ENCODE measurements at regions not wholly inside any gene's neighbourhood (a gene's known extent, or its start where the extent isn't known, plus 50 kb on each side); places are given as distances from the start of the nearest gene placed in this dataset.

- no peak for TF ChIP-seq TAF1 (IDR thresholded peaks at IDR 0.05; ENCODE audit: low read depth)
- no peak for TF ChIP-seq TEAD4 (IDR thresholded peaks at IDR 0.05)
- no peak for TF ChIP-seq TCF12 (IDR thresholded peaks at IDR 0.05; ENCODE audit: low read depth)
- TF ChIP-seq MAX (IDR thresholded peaks at IDR 0.05), result no peak
- TF ChIP-seq, protein P1, sequence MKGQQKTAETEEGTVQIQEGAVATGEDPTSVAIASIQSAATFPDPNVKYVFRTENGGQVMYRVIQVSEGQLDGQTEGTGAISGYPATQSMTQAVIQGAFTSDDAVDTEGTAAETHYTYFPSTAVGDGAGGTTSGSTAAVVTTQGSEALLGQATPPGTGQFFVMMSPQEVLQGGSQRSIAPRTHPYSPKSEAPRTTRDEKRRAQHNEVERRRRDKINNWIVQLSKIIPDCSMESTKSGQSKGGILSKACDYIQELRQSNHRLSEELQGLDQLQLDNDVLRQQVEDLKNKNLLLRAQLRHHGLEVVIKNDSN (IDR thresholded peaks at IDR 0.05), result no peak
These were observed 94.6 kb downstream of the GMNC start for GRCh38 chr3:190767851-190768250.

DNA sequence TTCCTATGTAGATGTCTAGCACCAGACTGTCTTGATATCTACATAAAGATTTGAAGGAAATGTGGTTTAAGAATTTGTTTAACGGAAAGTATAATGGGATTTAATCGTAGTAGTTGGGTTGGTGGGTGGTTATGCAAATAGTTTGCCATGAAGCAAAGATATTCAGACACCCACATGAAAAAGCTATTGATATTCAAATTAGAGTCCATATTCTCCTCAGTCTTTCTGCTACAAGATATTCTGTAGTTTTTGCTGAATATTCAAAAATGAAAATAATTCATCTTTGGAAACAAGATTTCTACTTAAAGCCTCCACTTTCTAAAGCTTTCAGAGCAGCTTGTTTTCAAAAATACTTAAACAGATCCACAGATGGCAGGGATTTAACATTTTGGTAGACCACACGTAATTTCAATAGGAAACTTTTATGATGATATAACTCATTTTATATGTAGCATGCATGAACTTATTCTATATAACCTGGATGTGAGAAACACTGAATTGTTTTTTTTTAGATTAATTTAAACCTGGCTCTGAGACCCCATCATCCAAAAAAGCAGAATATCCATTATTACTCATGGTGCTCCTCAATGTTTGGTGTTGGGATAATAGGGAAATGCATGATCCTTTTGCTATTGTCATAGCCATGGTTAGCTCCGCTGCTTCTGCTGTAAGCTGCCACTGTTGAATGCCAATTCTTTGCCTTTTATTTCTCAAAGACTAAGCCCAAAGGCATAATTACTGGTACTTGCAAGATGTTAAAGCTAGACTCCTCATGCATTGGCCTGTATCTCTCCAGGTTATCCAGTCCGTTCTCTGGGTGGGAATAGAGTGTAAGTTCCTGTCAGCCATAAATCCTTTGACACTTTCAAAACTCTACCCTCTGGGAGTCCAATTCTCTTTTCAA, 98.0 kb downstream of the GMNC start:
- no peak for TF ChIP-seq YY1 (IDR thresholded peaks at IDR 0.05; ENCODE audit: low read depth)

DNA sequence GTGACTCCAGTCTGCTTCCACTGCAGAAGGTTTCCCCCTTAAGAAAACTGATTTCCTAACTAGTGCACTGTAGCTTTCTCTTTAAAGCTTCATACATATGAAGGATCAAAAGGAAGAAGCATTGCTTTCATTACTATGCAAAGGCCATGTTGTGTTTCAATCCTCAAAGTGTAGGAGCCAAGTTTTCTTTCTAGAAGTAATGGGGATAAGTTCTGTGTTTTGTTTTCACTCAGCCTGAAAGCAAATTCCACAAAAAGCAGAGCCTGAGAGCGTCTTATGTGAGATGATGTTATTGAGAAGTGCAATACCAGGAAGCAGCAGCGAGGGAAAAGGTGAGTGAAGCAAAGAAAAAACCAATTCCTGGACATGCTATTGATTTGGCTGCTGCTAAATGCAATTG, 99.7 kb downstream of the GMNC start:
- TF ChIP-seq MAX (IDR thresholded peaks at IDR 0.05), result no peak
- no peak for TF ChIP-seq RAD21 (IDR thresholded peaks at IDR 0.05; ENCODE audit: low read depth)
- TF ChIP-seq EGR1 (IDR thresholded peaks at IDR 0.05), result no peak
- TF ChIP-seq, protein P1 (IDR thresholded peaks at IDR 0.05), result no peak
- TF ChIP-seq ZBTB7A (IDR thresholded peaks at IDR 0.05; ENCODE audit: low read depth), result no peak

DNA sequence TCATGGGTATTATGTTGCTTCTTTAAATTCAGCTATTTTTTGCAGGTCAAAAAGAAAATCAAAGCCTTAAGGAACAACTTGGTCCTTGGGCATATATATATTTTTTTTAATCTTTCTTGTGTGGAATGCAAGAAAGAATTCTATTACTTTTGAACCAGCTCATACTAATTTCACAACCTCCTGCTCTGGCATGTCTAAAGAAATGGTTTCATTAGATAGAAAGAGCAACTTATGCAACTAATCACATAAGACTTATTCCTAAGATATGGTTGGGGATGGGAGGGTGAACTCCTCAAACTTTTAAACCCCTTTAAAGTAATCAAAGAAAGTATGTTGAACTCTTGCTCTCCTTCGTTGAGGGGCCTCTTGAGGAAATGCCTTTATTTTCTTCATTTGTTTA, 114.9 kb downstream of the GMNC start:
- no peak for TF ChIP-seq EGR1 (IDR thresholded peaks at IDR 0.05)
- no peak for TF ChIP-seq NFIC (IDR thresholded peaks at IDR 0.05)
- TF ChIP-seq ZBTB7A (IDR thresholded peaks at IDR 0.05; ENCODE audit: low read depth), result no peak
- TF ChIP-seq MAX (IDR thresholded peaks at IDR 0.05), result no peak
- TF ChIP-seq, protein P2, sequence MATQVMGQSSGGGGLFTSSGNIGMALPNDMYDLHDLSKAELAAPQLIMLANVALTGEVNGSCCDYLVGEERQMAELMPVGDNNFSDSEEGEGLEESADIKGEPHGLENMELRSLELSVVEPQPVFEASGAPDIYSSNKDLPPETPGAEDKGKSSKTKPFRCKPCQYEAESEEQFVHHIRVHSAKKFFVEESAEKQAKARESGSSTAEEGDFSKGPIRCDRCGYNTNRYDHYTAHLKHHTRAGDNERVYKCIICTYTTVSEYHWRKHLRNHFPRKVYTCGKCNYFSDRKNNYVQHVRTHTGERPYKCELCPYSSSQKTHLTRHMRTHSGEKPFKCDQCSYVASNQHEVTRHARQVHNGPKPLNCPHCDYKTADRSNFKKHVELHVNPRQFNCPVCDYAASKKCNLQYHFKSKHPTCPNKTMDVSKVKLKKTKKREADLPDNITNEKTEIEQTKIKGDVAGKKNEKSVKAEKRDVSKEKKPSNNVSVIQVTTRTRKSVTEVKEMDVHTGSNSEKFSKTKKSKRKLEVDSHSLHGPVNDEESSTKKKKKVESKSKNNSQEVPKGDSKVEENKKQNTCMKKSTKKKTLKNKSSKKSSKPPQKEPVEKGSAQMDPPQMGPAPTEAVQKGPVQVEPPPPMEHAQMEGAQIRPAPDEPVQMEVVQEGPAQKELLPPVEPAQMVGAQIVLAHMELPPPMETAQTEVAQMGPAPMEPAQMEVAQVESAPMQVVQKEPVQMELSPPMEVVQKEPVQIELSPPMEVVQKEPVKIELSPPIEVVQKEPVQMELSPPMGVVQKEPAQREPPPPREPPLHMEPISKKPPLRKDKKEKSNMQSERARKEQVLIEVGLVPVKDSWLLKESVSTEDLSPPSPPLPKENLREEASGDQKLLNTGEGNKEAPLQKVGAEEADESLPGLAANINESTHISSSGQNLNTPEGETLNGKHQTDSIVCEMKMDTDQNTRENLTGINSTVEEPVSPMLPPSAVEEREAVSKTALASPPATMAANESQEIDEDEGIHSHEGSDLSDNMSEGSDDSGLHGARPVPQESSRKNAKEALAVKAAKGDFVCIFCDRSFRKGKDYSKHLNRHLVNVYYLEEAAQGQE (IDR thresholded peaks at IDR 0.05; ENCODE audit: low read depth), result no peak
- no peak for TF ChIP-seq TCF12 (IDR thresholded peaks at IDR 0.05; ENCODE audit: low read depth)
- no peak for TF ChIP-seq FOXM1 (IDR thresholded peaks at IDR 0.05; ENCODE audit: borderline replicate concordance, low read depth)
- TF ChIP-seq CEBPB (IDR thresholded peaks at IDR 0.05), result no peak
- TF ChIP-seq, protein P1 (IDR thresholded peaks at IDR 0.05), result no peak
- no peak for TF ChIP-seq TAF1 (IDR thresholded peaks at IDR 0.05; ENCODE audit: low read depth)
- no peak for TF ChIP-seq CREB1 (IDR thresholded peaks at IDR 0.05; ENCODE audit: low read depth)
- no peak for TF ChIP-seq RAD21 (IDR thresholded peaks at IDR 0.05; ENCODE audit: low read depth)
- TF ChIP-seq YY1 (IDR thresholded peaks at IDR 0.05; ENCODE audit: low read depth), result no peak
- no peak for TF ChIP-seq EP300 (IDR thresholded peaks at IDR 0.05; ENCODE audit: borderline replicate concordance)
- TF ChIP-seq TEAD4 (IDR thresholded peaks at IDR 0.05), result no peak

DNA sequence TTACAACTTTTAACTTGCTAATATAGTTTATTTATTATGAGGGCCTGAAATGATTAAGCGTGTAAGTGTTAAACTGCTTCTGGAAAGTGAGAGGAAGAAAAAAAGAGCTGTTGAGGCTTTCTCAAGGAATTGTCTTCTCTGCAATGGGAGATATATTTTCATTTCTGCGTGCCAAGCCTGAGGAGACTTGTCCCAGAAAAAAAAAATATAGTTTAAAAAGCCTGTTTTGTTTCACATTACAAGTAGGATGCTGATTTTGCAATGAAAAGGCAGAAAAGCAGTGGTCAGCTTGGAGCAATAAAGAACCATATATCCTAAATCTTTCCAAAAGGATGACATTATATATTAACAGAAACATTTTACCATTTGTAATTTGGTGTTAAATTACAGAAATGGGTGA, 115.5 kb downstream of the GMNC start:
- TF ChIP-seq RAD21 (IDR thresholded peaks at IDR 0.05; ENCODE audit: low read depth), result no peak
- no peak for TF ChIP-seq TCF12 (IDR thresholded peaks at IDR 0.05; ENCODE audit: low read depth)
- TF ChIP-seq TAF1 (IDR thresholded peaks at IDR 0.05; ENCODE audit: low read depth), result no peak
- no peak for TF ChIP-seq FOXM1 (IDR thresholded peaks at IDR 0.05; ENCODE audit: borderline replicate concordance, low read depth)
- TF ChIP-seq, protein P2 (IDR thresholded peaks at IDR 0.05; ENCODE audit: low read depth), result no peak
- no peak for TF ChIP-seq NFIC (IDR thresholded peaks at IDR 0.05)
- no peak for TF ChIP-seq TEAD4 (IDR thresholded peaks at IDR 0.05)
- TF ChIP-seq EGR1 (IDR thresholded peaks at IDR 0.05), result no peak

GRCh38 chr3:190746531-190746930, 116.0 kb downstream of the GMNC start:
- TF ChIP-seq TAF1 (IDR thresholded peaks at IDR 0.05; ENCODE audit: low read depth) (no peak), ZBTB7A (IDR thresholded peaks at IDR 0.05; ENCODE audit: low read depth) (no peak), EP300 (IDR thresholded peaks at IDR 0.05; ENCODE audit: borderline replicate concordance) (no peak), RAD21 (IDR thresholded peaks at IDR 0.05; ENCODE audit: low read depth) (no peak), CREB1 (IDR thresholded peaks at IDR 0.05; ENCODE audit: low read depth) (no peak), EGR1 (IDR thresholded peaks at IDR 0.05) (no peak), FOXM1 (IDR thresholded peaks at IDR 0.05; ENCODE audit: borderline replicate concordance, low read depth) (no peak), NFIC (IDR thresholded peaks at IDR 0.05) (no peak), TCF12 (IDR thresholded peaks at IDR 0.05; ENCODE audit: low read depth) (no peak), CEBPB (IDR thresholded peaks at IDR 0.05) (no peak), YY1 (IDR thresholded peaks at IDR 0.05; ENCODE audit: low read depth) (no peak), TEAD4 (IDR thresholded peaks at IDR 0.05) (no peak), MAX (IDR thresholded peaks at IDR 0.05) (no peak)
- TF ChIP-seq, protein P2 (IDR thresholded peaks at IDR 0.05; ENCODE audit: low read depth), result no peak
- TF ChIP-seq, protein P1 (IDR thresholded peaks at IDR 0.05), result no peak

Data from Ishikawa (cell line).